Upper lobe of left lung (tissue), 6 donors: ENCODE measurements at regions not wholly inside any gene's neighbourhood (a gene's known extent, or its start where the extent isn't known, plus 50 kb on each side); places are given as distances from the start of the nearest gene placed in this dataset.

Source experiments
- ATAC-seq, 2 donors: fragments of 200-7000 bp; cut with Tn5 transposase; one replicate each; pipeline ENCODE4 v1.9.1; 2022; ENCODE audit warnings: mild to moderate bottlenecking in 2 of 2, moderate library complexity in 2 of 2; ENCODE audit not compliant: low FRiP score in 2 of 2
- DNase-seq, 2 donors: peaks; one replicate each; pipeline ENCODE4 v3.0.0-alpha.2; 2019 to 2020
- H3K27ac ChIP-seq, 4 donors: fragments of 200-600 bp; sonication (generic); one replicate each; pipeline ENCODE4 v1.5.1; 2016 to 2019
- H3K27me3 ChIP-seq, 4 donors: fragments of 200-600 bp; sonication (generic); one replicate each; pipeline ENCODE4 v1.5.1; 2017 to 2019
- H3K36me3 ChIP-seq, 4 donors: fragments of 200-600 bp; sonication (generic); one replicate each; pipeline ENCODE4 v1.5.1; 2016 to 2019
- H3K4me1 ChIP-seq, 4 donors: fragments of 200-600 bp; sonication (generic); one replicate each; pipeline ENCODE4 v1.5.1; 2018 to 2019
- H3K4me3 ChIP-seq, 4 donors: fragments of 200-600 bp; sonication (generic); one replicate each; pipeline ENCODE4 v1.5.1; 2017 to 2019; ENCODE audit warnings: mild to moderate bottlenecking in 2 of 4, moderate library complexity in 1 of 4
- H3K9me3 ChIP-seq, 4 donors: fragments of 200-600 bp; sonication (generic); one replicate each; pipeline ENCODE4 v1.5.1; 2018 to 2019
- EP300 ChIP-seq, 4 donors: sonication (generic); formaldehyde crosslinking; IDR thresholded peaks; one replicate each; pipeline ENCODE4 v1.5.1; 2017; ENCODE audit warnings: antibody characterized with exemption in 4 of 4, control low read depth in 2 of 4
- POLR2A ChIP-seq, 4 donors: fragments of 450-650 bp; IDR thresholded peaks; one replicate each; pipeline ENCODE4 v1.5.1; 2016 to 2017; ENCODE audit warnings: antibody characterized with exemption in 4 of 4, mild to moderate bottlenecking in 2 of 4
- POLR2AphosphoS5 ChIP-seq, 2 donors: sonication (generic); formaldehyde crosslinking; IDR thresholded peaks; one replicate each; pipeline ENCODE4 v1.5.1; 2017; ENCODE audit warnings: antibody characterized with exemption in 2 of 2
- WGBS, 2 donors: methylation state at CpG; one replicate each; pipeline ENCODE4 v1.1.5; 2017 to 2018; 5-methylcytosine and 5-hydroxymethylcytosine counted together
- TF ChIP-seq, protein P1 (sequence below), 6 experiments: fragments of 450-650 bp in 4 of 6; fragments of 200-600 bp in 2 of 6; sonication (generic) in 2 of 6; IDR thresholded peaks; one replicate each; pipeline ENCODE4 v1.5.1; 2016 to 2019; ENCODE audit warnings: antibody characterized with exemption in 6 of 6
- donor health status: DM: no; HTN: no; CAD: no; lungs with moderate emphysema.
- donor health status: DM: no; HTN: yes; CAD: no; lungs with severe emphysema.

DNA sequence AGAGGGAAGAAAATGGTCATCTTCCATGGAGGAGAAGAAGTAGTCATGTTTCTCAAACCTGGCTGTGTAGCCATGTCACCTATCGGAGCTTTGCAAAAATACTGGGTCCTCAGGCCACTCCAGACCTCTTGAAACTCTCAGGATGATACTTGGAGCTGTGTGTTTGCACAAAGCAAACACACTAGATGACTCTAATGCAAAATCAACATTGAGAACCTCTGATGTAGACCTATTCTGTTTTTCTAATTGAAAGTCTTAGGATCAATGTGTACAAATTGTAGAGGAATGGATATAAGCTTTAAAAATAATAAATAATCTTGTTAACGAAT lies 444.3 kb downstream of the RND3 start:
- Histone ChIP-seq H3K4me1 (peaks cover 0 to 9% (median 0%) of the 10 kb centered on the region in 4 donors), H3K27me3 (no peaks in the 10 kb centered on the region), H3K4me3 (no peak overlapping the region), H3K9me3 (no peaks in the 10 kb centered on the region), H3K36me3 (no peaks in the 10 kb centered on the region), H3K27ac (no peak overlapping the region)
- ATAC-seq: peak; percentile 38 to 69
- DNase-seq: peak in 1 of 2 donors; percentile 67
- TF ChIP-seq, protein P1, sequence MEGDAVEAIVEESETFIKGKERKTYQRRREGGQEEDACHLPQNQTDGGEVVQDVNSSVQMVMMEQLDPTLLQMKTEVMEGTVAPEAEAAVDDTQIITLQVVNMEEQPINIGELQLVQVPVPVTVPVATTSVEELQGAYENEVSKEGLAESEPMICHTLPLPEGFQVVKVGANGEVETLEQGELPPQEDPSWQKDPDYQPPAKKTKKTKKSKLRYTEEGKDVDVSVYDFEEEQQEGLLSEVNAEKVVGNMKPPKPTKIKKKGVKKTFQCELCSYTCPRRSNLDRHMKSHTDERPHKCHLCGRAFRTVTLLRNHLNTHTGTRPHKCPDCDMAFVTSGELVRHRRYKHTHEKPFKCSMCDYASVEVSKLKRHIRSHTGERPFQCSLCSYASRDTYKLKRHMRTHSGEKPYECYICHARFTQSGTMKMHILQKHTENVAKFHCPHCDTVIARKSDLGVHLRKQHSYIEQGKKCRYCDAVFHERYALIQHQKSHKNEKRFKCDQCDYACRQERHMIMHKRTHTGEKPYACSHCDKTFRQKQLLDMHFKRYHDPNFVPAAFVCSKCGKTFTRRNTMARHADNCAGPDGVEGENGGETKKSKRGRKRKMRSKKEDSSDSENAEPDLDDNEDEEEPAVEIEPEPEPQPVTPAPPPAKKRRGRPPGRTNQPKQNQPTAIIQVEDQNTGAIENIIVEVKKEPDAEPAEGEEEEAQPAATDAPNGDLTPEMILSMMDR (IDR thresholded peaks at IDR 0.05): no peak
- TF ChIP-seq POLR2AphosphoS5 (IDR thresholded peaks at IDR 0.05) (peak in 1 of 2 donors; percentile 14), EP300 (IDR thresholded peaks at IDR 0.05) (peak in 1 of 4 donors; percentile 73), POLR2A (IDR thresholded peaks at IDR 0.05) (no peak)
- 57 to 73% methylated on average over 2 of the region's 2 CpGs for WGBS, 2 donors

DNA sequence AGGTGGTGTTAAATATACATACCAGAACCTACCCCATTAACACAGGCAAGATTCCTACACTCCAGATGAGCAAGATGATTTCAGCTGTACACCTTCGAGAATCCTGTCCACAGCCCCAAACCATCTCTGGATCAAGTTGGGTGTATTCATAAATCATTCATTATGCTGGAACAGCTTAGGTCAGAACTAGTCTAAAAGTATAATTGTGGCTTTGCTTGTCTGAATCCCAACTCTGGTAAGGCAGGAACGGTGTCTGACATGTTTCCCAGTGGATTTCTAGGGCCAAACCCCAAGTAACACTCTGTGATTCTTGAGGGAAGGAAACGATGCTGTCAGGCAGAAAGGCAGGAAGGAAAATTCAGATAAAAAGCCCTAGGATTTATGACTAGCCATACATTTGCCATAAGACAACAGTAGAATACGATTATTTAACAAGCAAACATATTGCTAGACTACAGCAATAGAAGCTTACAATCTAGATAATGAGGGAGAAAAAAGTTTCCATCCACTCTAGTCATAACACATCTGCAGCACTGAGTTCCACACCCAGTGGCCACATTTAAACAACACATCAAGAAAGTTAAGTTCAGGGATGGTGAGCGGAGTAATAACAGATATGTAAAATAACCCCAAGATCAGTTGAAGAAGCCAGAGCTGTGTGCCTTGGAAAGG lies 444.8 kb downstream of the RND3 start:
- Histone ChIP-seq H3K4me3 (no peak overlapping the region), H3K27ac (no peak overlapping the region), H3K9me3 (no peaks in the 10 kb centered on the region), H3K4me1 (peaks cover 0 to 9% (median 0%) of the 10 kb centered on the region in 4 donors), H3K36me3 (no peaks in the 10 kb centered on the region), H3K27me3 (no peaks in the 10 kb centered on the region)
- 48 to 50% methylated on average over 5 of the region's 5 CpGs for WGBS, 2 donors
- TF ChIP-seq POLR2AphosphoS5 (IDR thresholded peaks at IDR 0.05) (no peak), POLR2A (IDR thresholded peaks at IDR 0.05) (no peak), EP300 (IDR thresholded peaks at IDR 0.05) (no peak)
- TF ChIP-seq, protein P1 (IDR thresholded peaks at IDR 0.05): no peak
- DNase-seq: no peak
- no peak for ATAC-seq

DNA sequence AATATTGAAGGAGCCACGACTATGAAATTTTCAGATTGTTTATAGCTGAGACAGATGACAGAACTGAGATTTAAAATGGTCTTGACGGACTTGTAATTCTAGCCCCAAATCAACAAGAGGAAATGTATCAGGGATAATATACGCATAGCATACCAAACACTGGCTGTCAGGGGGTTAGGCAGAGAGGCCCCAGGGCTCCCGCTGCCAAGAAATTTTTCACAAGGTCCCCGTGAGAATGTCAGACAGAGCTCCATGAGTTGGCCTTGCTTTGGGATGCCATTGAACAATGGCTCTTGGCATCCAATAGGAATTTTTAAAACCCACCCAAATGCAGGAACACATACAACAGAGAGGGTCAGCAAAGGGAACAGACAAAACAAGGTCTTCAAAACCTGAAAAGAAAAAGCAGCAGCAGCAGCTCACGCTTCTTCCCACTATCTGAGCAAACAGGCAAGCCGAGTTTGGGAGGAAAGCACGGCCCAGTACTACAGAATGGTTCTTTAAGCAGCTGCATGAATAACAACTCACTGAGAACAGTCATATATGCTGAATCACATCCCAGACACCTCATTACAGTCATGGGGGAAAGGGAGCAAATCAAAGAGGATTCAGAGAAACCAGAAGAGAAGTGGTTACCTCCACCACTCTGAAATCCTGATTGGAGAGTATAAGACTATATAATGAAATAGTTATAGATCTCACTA lies 445.6 kb downstream of the RND3 start:
- WGBS, 2 donors: 76 to 83% methylated on average over 8 of the region's 8 CpGs
- no peak for TF ChIP-seq EP300 (IDR thresholded peaks at IDR 0.05)
- TF ChIP-seq POLR2A (IDR thresholded peaks at IDR 0.05): no peak
- TF ChIP-seq, protein P1 (IDR thresholded peaks at IDR 0.05): no peak
- TF ChIP-seq POLR2AphosphoS5 (IDR thresholded peaks at IDR 0.05): no peak
- Histone ChIP-seq H3K36me3 (no peaks in the 10 kb centered on the region), H3K9me3 (no peaks in the 10 kb centered on the region), H3K4me1 (peaks cover 0 to 9% (median 0%) of the 10 kb centered on the region in 4 donors), H3K27ac (no peak overlapping the region), H3K4me3 (no peak overlapping the region), H3K27me3 (no peaks in the 10 kb centered on the region)
- ATAC-seq: no peak
- no peak for DNase-seq

DNA sequence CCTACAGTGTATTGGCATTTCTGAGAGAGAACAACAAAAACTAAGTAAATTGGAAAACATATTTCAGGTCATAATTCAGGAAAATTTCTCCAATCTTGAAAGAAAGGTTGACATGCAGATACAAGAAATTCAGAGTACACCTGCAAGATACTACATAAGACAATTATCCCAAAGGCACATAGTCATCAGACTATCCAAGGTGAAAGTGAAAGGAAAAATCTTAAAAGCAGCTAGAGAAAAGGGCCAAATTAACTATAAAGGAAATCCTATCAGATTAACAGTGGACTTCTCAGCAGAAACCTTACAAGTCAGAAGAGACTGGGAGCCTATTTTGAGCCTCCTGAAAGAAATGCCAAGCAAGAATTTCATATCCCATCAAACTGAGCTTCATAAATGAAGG lies 449.0 kb upstream of the MMADHC start:
- Histone ChIP-seq H3K27ac (no peak overlapping the region), H3K36me3 (no peaks in the 10 kb centered on the region), H3K27me3 (no peaks in the 10 kb centered on the region), H3K4me3 (no peak overlapping the region), H3K4me1 (no peaks in the 10 kb centered on the region), H3K9me3 (no peaks in the 10 kb centered on the region)
- no peak for DNase-seq
- TF ChIP-seq, protein P1 (IDR thresholded peaks at IDR 0.05): no peak
- no peak for TF ChIP-seq POLR2A (IDR thresholded peaks at IDR 0.05)
- no peak for TF ChIP-seq EP300 (IDR thresholded peaks at IDR 0.05)
- TF ChIP-seq POLR2AphosphoS5 (IDR thresholded peaks at IDR 0.05): no peak
- no peak for ATAC-seq
